HG02623 (cell line): ENCODE measurements at regions not wholly inside any gene's neighbourhood (a gene's known extent, or its start where the extent isn't known, plus 50 kb on each side); places are given as distances from the start of the nearest gene placed in this dataset.

ENCODE experiments used
- ATAC-seq: cut with Tn5 transposase; IDR thresholded peaks from one replicate; pipeline ENCODE4 v1.9.1; 2021; ENCODE audit warnings: moderate library complexity; ENCODE audit not compliant: unreplicated experiment

DNA sequence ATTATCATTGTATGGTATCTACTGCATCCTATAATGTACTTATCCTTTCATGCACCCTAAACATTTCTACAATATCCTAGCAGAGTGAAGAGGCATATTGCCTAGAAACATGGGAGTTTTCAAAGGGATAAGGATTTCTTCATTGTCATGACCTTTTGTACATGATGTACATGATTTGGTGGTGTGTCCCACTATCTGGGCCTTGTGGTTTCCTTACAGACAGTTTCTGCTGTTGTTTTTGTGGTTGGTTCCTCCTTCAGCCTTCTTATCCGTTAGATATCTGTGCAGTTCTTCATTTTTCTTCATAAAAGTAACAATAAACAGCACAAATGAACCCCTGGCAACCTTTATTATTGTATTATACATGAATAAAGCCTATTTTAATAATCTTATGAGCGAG lies 70.4 kb upstream of the BACH1 start:
- no peak for ATAC-seq

DNA sequence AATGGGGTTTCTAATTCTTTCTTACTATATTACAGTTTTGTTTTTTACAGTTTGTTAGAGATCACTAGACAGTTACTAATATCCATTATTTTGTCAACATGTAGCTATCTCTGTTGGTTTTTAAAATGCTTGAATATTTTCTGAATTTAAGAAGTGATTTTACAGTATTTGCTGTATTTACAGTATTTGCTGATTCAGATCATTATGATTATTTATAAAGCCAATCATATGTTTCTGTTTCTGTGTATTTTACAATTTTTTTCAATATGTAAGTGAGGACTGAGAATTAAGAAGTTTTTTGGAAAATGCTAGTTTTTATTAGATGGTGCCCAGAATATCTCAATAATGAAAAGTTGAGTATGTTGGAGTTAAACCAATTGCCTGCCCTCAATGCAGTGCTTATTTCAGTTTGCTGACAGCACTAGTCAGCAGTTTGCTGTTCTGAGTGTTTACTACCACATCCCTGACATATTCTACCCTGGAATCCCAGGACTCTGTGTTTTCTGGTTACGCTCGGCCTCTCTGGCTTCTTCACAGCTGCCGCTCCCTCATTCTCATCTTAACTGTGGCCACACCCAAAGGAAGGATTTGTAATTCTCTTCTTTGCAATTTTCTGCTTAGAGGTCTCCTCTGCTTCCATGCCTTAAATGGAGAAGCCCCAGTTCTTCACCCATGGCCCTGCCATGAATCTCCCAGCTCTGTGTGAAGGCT lies 68.0 kb upstream of the BACH1 start:
- no peak for ATAC-seq

DNA sequence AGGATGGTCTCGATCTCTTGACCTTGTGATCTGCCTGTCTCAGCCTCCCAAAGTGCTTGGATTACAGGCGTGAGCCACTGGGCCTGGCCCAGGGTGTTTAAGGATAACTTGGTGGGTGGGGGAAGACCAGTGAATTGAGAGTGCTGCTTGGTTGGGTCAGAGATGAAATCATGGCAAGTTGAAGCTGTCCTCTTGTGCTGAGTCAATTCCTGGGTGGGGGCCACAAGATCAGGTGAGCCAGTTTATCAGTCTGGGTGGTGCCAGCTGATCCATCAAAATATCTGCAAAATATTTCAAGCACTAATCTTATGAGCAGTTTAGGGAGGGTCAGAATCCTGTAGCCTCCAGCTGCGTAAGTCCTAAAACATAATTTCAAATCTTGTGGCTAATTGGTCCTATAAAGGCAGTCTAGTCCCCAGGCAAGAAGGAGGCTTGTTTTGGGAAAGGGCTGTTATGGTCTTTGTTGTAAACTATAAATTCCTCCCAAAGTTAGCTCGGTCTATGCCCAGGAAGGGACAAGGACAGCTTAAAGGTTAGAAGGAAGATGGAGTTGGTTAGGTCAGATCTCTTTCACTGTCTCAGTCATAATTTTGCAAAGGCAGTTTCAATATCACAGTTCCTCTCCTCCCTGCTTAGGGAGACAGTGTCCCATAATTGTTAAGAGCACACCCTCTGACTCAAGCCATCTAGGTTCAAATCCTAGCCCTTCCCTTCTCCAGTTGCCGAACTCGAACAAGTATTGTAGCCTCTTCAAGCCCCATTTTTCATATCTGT lies 66.8 kb upstream of the BACH1 start:
- ATAC-seq = no peak

DNA sequence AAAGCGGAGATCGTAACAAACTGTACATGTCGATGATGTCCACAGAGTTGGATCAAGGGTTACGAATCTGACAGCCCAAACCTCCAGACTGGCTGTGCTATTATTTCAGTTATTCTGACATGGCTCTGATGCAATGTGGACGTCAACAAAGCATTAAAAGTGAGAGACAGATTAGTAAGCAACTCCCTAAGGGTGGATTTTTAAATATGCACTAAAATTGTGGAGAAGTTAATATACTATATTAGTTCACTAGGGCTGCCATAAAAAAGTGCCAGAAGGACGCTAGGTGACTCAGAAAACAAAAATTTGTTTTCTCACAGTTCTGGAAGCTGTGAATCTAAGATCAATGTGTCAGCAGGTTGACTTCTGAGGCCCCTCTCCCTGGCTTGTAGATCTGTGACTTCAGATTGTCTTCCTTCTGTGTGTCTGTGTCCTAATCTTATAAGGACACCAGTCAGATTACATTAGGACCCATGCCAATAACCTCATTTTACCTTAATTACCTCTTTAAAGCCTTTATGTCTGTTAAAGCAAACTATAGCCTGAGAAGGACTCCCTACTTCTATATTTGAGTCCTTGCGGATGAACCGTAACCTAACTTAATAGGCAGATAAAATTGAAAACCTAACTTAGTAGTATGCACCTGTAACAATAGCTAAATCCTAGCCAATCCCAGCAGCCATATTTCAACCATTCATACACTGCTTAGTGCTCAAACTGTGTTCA lies 66.0 kb upstream of the BACH1 start:
- no peak for ATAC-seq

DNA sequence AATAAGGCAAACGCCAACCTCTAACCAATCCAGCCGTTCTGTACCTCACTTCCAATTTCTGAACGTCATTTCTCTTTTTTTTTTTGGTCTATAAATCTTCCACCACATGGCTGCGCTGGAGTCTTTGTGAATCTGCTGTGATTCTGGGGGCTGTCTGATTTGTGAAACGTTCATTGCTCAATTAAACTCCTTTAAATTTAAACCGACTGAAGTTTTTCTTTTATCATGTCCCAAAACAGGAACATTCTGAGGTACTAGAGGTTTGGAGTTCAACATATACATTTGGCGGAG lies 65.5 kb upstream of the BACH1 start:
- no peak for ATAC-seq

DNA sequence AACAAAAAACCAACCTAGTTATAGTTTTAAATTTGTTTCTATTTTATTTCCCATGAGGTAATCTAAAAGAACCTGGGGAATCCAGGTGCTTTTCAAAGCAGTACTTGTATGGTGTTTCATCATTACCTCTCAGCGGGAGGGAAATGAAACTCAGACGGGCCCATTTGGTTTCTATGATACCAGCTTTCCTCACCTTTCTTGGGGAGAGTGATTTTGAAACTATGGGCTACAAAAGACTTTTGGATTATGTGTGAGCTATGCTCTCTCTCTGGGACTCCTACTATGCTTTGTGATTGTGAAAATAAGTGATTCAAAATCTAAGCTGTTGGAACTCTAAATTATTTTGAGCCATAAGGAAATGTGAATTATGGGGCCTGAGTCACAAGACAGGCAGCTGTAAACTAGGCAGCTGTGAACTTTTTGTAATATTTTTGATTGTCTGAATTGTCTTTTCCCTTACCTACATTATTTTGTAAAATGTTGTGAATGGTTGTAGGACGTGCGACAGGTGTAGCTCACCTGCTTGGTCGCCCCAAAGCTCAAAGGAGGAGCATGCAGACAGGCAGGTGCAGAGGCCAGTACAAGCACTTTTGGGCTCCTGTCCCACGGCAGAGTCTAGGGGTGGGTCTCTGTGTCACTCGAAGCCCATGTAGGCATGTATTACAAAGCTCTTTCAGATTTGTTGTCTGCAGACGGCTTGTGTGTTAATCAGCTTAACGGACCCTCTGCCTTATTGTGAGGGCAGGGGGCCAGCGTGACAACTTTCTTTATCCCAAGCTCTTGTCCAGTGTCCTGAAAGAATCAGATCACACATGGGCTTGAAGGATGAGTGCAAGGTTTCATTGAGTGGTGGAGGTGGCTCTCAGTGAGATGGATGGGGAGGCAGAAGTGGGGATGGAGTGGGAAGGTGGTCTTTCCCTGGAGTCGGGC lies 64.8 kb upstream of the BACH1 start:
- peak; percentile 67 for ATAC-seq

DNA sequence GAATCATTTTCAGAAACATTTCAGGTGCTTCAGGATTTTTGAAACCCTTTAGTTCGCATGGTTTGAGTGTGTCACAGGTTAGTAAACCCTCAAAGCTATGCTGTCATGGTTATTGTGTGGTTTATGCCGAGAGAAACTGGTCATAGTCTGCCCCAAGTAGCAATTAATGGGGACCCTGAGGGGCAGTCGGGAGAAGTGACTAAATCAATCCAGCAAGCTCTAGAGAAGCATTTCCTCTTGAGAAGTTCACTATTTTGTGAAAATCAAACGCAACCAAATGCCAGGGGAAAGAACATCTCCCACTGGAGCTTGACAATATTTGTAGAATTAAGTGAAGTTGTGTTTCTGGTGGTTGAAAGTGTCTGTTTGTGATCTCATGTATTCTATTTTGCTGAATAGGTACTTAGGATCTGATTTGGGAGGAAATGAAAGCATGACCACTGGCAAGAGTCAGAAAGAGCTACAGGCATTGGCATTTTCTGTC lies 63.0 kb upstream of the BACH1 start:
- peak; percentile 48 for ATAC-seq

DNA sequence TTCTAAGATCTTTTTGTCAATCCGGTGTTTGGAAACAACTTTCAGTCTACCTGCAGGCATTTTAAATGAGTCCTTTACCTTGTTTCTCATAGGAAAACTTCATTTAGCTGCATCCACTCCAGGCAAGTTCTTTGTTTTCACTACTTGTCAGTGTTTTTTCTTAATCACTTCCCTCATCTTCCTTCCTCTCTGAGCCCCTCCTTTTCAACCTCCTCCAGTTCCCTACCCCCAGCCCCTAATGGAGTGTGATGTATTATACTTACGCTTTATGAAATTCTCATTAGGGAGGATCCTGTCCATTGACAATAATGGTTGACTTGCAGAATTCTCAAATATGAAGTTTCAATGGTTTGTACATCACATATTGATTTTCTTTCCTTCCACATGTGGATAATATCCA lies 62.5 kb upstream of the BACH1 start:
- no peak for ATAC-seq

DNA sequence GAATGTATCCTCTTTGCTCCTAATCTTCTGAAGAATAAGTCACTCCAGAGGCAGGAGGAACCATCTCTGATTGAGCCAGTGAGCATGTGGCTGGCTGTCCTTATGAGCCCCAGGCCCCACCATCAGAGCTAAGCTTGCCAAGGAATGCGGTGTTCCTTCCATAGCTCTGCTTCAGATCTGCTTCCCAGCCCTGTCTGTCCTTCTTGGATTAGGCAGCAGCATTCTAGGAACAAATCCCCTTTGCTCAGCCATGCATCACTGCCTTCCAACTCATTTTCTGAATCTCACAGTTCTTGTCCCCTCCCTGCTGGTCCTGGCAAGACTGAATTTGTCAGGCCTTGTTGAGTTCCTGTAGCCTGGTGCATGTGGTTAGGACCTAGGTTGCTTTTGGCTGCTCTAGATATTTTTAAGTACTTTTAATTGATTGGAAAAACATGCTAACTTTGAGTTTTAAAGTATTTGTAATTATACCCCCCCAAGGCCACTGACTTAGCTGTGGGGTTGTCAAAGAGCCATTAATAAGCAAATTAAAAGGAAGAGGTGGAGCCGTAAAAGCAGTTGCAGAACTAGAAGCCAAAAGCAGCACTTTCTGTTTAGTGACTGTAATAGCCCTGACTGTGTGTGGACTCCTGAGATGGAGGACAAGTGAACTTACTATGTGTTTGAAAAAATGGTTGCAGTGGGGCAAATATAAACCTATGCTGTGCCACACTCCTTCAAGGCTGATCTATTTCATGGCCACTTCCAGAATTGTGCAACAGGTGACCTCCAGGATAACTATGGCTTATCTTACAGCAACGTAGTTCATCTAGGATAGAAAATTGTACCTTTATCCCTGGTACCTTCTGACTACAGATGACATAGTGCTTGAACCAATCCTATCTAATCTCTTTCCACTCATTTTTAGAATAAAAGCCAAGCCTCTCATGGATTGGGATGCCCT lies 61.3 kb upstream of the BACH1 start:
- no peak for ATAC-seq

DNA sequence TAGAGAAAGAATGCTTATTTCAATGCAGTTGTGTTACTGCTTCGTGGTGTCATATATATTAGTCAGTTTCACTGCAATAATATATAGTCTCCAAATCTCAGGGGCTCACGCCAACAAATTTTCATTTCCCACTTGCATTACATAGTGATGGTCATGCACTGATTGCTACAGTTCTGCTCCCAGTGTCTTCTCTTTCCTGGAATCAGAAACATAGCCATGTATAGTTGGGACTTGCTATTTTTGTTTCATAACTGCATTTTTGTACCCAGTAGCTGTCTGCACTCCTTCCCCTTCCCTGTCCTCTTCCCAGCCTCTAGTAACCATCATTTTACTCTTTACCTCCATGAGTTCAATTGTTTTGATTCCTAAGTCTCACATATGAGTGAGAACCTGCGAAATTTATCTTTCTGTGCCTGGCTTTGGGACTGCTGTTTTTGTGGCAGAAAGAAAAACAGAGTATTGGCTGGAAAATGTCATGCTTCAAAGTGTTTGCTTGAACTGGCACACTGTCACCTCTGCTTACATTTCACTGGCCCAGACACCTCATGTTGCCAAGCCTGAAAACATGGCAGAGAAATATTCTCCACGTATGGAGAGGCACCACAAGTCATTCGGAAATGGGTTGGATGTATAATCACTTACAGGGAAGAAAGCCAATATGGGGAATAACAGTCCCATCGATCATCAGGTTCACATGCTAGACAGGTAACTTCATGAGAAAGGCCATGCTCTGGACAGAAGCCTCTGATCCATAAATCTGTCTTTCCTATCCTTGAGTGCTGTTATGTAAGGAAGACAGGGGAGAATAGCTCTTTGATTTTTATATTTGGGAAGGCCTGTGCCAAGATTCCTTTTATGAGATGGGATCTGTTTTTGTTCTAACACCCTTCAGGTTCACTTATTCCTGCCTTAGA lies 60.4 kb upstream of the BACH1 start:
- no peak for ATAC-seq

DNA sequence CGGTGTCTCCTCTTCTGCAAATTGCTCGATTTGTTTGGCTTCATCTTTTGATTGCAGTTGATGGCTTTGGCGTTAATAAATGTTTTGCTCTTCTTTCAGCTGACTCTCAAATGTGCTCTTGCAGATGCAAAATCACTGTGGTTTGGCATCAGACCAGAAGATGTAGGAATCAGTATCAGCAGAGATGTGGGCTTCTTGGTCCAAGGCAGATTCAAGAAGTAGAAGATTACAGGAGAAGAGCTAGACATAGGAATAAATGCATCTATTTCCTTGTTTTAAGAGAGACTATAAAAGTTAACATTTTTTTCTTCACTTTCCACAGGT lies 59.8 kb upstream of the BACH1 start:
- no peak for ATAC-seq

DNA sequence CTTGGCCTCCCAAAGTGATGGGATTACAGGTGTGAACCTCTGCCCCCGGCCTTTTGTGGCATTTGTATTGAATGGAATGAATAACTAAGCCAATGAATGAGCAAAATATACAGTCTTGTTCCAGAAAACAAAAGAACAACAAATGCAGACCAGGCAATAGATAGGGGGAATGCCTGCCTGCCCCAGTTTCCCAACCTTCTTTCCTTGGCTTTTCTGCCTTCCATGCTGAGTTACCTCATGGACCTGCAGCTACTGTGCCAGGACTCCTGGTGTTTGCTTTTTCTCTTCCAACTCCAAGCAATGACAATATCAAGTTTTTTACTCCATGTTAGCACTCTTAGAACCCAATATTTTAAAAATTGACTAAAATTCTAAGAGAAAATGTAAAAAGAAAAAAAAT lies 58.6 kb upstream of the BACH1 start:
- ATAC-seq = no peak

DNA sequence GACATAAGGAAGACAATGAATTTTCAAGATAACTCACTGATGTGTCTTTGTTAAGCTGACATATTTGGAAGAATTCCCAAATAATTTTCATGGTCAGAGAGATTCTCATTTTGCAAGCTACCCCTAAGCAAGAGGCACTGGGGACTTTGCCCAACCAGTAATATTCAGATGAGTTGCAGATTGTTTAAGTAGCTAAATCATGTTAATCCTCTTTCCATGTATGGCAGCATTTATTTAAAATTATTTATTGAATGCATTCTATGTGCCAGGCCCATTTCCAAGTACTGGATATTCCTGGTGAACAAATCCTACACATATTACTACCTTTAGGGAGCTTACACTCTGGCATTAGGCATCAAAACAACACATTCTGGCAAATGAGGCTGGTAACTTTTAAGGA lies 56.5 kb upstream of the BACH1 start:
- no peak for ATAC-seq

DNA sequence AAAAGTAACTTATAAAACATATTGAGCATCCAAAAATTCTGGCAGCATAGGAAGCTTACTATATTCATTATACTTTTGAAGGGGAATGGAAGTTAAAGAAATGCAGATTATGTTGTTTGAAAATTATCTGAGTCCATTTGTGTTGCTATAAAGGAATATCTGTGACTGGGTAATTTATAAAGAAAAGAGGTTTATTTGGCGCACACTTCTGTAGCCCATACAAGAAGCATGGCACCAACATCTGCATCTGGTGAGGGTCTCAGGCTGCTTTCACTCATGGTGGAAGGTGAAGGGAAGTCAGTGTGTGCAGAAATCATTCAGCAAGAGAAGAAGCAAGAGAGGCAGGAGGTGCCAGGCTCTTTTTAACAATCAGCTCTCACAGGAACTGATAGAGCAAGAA lies 55.5 kb upstream of the BACH1 start:
- no peak for ATAC-seq

DNA sequence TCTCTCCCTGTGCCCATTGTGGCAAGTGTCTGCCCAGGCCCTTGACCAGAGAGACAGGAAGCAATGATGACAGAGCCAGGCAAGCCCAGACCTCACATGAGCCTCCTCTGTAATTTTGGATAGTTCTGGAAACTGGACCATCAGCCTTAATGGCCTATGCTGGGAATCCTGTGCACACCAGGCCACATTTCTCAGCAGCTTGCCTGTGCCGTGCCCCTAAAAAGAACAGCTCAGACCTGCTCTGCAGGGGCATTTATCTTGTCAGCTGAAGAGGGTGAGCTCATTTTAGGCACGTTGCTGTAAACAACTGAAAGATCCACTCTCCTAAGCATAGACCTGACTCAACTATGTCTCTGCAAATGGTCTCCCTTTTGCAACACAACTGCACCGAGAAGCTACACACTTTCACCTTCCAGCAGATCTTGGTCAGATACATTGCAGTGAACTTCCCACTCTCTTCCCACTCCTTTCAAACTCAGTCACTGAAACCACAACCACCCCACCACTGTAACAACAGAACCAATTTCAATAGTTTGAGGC lies 53.5 kb upstream of the BACH1 start:
- ATAC-seq = peak; percentile 78

DNA sequence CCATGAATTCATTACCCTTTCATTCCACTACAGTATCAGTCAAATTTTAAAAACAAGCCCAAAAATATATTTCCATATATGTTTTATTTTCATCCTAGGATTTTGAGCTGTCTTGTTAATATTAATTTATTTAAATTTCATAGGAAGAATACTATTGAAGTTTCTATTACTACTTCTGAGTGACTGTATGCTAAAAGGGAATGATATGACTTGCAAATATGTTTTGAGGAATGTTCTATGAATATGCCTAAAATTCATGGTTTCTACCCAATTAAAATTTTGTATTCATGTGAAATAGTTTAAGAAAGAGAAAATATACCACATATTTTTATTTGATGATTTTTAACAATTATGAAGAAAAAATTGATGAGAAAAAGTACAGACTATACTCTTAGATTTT lies 52.9 kb upstream of the BACH1 start:
- no peak for ATAC-seq

DNA sequence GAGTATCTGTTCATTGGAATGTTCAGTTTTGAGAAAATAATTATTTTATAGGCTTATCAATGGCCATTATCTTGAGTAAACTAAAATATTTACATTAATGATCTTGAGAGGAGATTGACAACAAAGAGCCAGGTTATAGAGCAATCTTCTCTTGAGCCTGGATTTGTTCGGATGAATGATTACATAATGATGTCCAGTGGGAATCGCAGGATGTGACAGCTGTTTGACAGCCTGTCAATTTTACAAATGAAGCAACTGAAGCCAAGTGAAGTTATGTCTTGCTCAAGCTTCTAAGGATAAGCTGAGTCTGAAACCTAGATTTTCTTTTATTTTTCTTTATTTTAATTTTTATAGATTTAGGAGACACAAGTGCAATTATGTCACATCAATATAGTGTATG lies 52.1 kb upstream of the BACH1 start:
- ATAC-seq = no peak

DNA sequence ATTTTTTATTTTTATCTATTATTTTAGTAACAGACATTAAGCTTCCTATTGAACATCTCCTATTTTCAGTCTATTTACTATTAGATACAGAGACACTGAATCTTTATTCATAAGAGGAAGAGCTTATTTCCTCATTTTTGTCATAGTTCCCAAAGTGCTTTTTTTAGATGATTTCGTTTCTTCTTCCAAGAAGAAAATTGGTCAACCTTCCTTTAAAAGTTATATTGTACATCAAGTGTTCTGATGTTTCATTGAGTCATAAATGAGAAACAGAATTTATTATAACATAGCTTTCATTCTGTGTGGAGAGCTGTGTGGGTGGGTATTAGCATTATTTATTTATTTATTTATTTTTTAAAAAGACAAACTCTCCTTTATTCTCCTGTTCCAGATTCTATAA lies 50.6 kb upstream of the BACH1 start:
- no peak for ATAC-seq
